ENCODE measurements at regions not wholly inside any gene's neighbourhood (a gene's known extent, or its start where the extent isn't known, plus 50 kb on each side); places are given as distances from the start of the nearest gene placed in this dataset.

- no peak for TF ChIP-seq CTCF (conservative IDR thresholded peaks at IDR 0.05; ENCODE audit: low read depth in 2 of 2)
- no peak for TF ChIP-seq POLR2AphosphoS5 (IDR thresholded peaks at IDR 0.05; ENCODE audit: low read depth)
- no peak for TF ChIP-seq EZH2phosphoT487 (IDR thresholded peaks at IDR 0.05; ENCODE audit: unreplicated experiment)
- no peak for TF ChIP-seq REST (IDR thresholded peaks at IDR 0.05; ENCODE audit: unreplicated experiment)
- no peak for TF ChIP-seq EZH2 (IDR thresholded peaks at IDR 0.05; ENCODE audit: low read depth, unreplicated experiment)
- TF ChIP-seq CREB1 (CRISPR knock-in tag; IDR thresholded peaks at IDR 0.05; ENCODE audit: low read depth), result no peak
- TF ChIP-seq ETS1 (IDR thresholded peaks at IDR 0.05), result no peak
- TF ChIP-seq ZNF331 (CRISPR knock-in tag; IDR thresholded peaks at IDR 0.05; ENCODE audit: low read depth), result no peak
- no peak for TF ChIP-seq JUNB (IDR thresholded peaks at IDR 0.05; ENCODE audit: unreplicated experiment)
- no peak for TF ChIP-seq STAT1 (IDR thresholded peaks at IDR 0.05; ENCODE audit: unreplicated experiment)
Measured at GRCh38 chr2:14094592-14094991, 537.9 kb upstream of the LRATD1 start.
